ENCODE measurements at regions not wholly inside any gene's neighbourhood (a gene's known extent, or its start where the extent isn't known, plus 50 kb on each side); places are given as distances from the start of the nearest gene placed in this dataset.
A peak's percentile ranks its signal among the peaks of the same experiment; 100 is the strongest.

GRCh38 chr5:158023266-158023665 lies 164.3 kb upstream of the CLINT1 start:
- Mint-ChIP-seq H3K4me1 (peaks cover 0 to 4% (median 0%) of the 10 kb centered on the region in 4 donors), H3K4me3 (no peak overlapping the region), H3K36me3 (no peaks in the 10 kb centered on the region), H3K27ac (no peak overlapping the region), H3K9me3 (peaks cover 0 to 4% (median 0%) of the 10 kb centered on the region in 7 donors), H3K27me3 (peaks cover 12% of the 10 kb centered on the region)
- Histone ChIP-seq H3K4me1 (ENCODE audit: control insufficient read depth, insufficient read depth, low read length, poor library complexity, severe bottlenecking) (no peaks in the 10 kb centered on the region), H3K27me3 (ENCODE audit: control insufficient read depth, insufficient read depth, low read length) (peaks cover 5% of the 10 kb centered on the region), H3K36me3 (ENCODE audit: control insufficient read depth, insufficient read depth, low read length) (no peaks in the 10 kb centered on the region), H3K27ac (ENCODE audit: insufficient read depth, low read length, poor library complexity, severe bottlenecking) (no peak overlapping the region), H3K4me3 (ENCODE audit: low read depth, low read length) (no peak overlapping the region), H3K9me3 (ENCODE audit: control insufficient read depth in 2 of 2, low read length in 2 of 2) (no peaks in the 10 kb centered on the region)
- ATAC-seq (ENCODE audit: low read depth in 2 of 2), result no peak
- DNase-seq, result no peak

- ATAC-seq (ENCODE audit: low read depth in 2 of 2), result no peak
- H3K4me1 Mint-ChIP-seq, result peaks cover 0 to 4% (median 0%) of the 10 kb centered on the region in 4 donors
- no peaks in the 10 kb centered on the region for H3K36me3 ChIP-seq (ENCODE audit: control insufficient read depth, insufficient read depth, low read length)
- no peak for DNase-seq
- H3K27ac ChIP-seq (ENCODE audit: insufficient read depth, low read length, poor library complexity, severe bottlenecking), result no peak overlapping the region
- no peak overlapping the region for H3K4me3 Mint-ChIP-seq
- no peaks in the 10 kb centered on the region for H3K9me3 ChIP-seq (ENCODE audit: control insufficient read depth in 2 of 2, low read length in 2 of 2)
- peaks cover 3% of the 10 kb centered on the region for H3K27me3 ChIP-seq (ENCODE audit: control insufficient read depth, insufficient read depth, low read length)
- H3K27ac Mint-ChIP-seq, result no peak overlapping the region
- peaks cover 0 to 4% (median 0%) of the 10 kb centered on the region in 7 donors for H3K9me3 Mint-ChIP-seq
- H3K36me3 Mint-ChIP-seq, result no peaks in the 10 kb centered on the region
- H3K4me1 ChIP-seq (ENCODE audit: control insufficient read depth, insufficient read depth, low read length, poor library complexity, severe bottlenecking), result no peaks in the 10 kb centered on the region
- H3K4me3 ChIP-seq (ENCODE audit: low read depth, low read length), result no peak overlapping the region
- H3K27me3 Mint-ChIP-seq, result peaks cover 12% of the 10 kb centered on the region
These were observed 163.9 kb upstream of the CLINT1 start for GRCh38 chr5:158022837-158023236.

GRCh38 chr5:158022393-158022792 lies 163.4 kb upstream of the CLINT1 start:
- no peak for ATAC-seq (ENCODE audit: low read depth in 2 of 2)
- no peaks in the 10 kb centered on the region for H3K36me3 Mint-ChIP-seq
- DNase-seq, result no peak
- Histone ChIP-seq H3K27me3 (ENCODE audit: control insufficient read depth, insufficient read depth, low read length) (peaks cover 3% of the 10 kb centered on the region), H3K4me1 (ENCODE audit: control insufficient read depth, insufficient read depth, low read length, poor library complexity, severe bottlenecking) (no peaks in the 10 kb centered on the region), H3K27ac (ENCODE audit: insufficient read depth, low read length, poor library complexity, severe bottlenecking) (no peak overlapping the region), H3K4me3 (ENCODE audit: low read depth, low read length) (no peak overlapping the region), H3K9me3 (ENCODE audit: control insufficient read depth in 2 of 2, low read length in 2 of 2) (no peaks in the 10 kb centered on the region), H3K36me3 (ENCODE audit: control insufficient read depth, insufficient read depth, low read length) (no peaks in the 10 kb centered on the region)
- peaks cover 0 to 4% (median 0%) of the 10 kb centered on the region in 4 donors for H3K4me1 Mint-ChIP-seq
- H3K4me3 Mint-ChIP-seq, result no peak overlapping the region
- peaks cover 0 to 4% (median 0%) of the 10 kb centered on the region in 7 donors for H3K9me3 Mint-ChIP-seq
- no peak overlapping the region for H3K27ac Mint-ChIP-seq
- H3K27me3 Mint-ChIP-seq, result peaks cover 12% of the 10 kb centered on the region

- Histone ChIP-seq H3K36me3 (ENCODE audit: control insufficient read depth, insufficient read depth, low read length) (no peaks in the 10 kb centered on the region), H3K27ac (ENCODE audit: insufficient read depth, low read length, poor library complexity, severe bottlenecking) (no peak overlapping the region), H3K9me3 (ENCODE audit: control insufficient read depth in 2 of 2, low read length in 2 of 2) (no peaks in the 10 kb centered on the region), H3K4me3 (ENCODE audit: low read depth, low read length) (no peak overlapping the region), H3K27me3 (ENCODE audit: control insufficient read depth, insufficient read depth, low read length) (peaks cover 4% of the 10 kb centered on the region), H3K4me1 (ENCODE audit: control insufficient read depth, insufficient read depth, low read length, poor library complexity, severe bottlenecking) (no peaks in the 10 kb centered on the region)
- peaks cover 0 to 4% (median 0%) of the 10 kb centered on the region in 4 donors for H3K4me1 Mint-ChIP-seq
- H3K36me3 Mint-ChIP-seq, result no peaks in the 10 kb centered on the region
- peaks cover 12% of the 10 kb centered on the region for H3K27me3 Mint-ChIP-seq
- DNase-seq, result no peak
- H3K27ac Mint-ChIP-seq, result no peak overlapping the region
- no peak overlapping the region for H3K4me3 Mint-ChIP-seq
- no peak for ATAC-seq (ENCODE audit: low read depth in 2 of 2)
- H3K9me3 Mint-ChIP-seq, result peaks cover 0 to 5% (median 0%) of the 10 kb centered on the region in 7 donors
These were observed 161.8 kb upstream of the CLINT1 start for GRCh38 chr5:158020555-158021418.

GRCh38 chr5:158017469-158017868 lies 158.5 kb upstream of the CLINT1 start:
- Mint-ChIP-seq H3K9me3 (peaks cover 0 to 3% (median 0%) of the 10 kb centered on the region in 7 donors), H3K36me3 (no peaks in the 10 kb centered on the region), H3K27ac (no peak overlapping the region), H3K4me1 (no peaks in the 10 kb centered on the region), H3K4me3 (no peak overlapping the region), H3K27me3 (peaks cover 5% of the 10 kb centered on the region)
- H3K9me3 ChIP-seq (ENCODE audit: control insufficient read depth in 2 of 2, low read length in 2 of 2), result no peaks in the 10 kb centered on the region
- H3K27me3 ChIP-seq (ENCODE audit: control insufficient read depth, insufficient read depth, low read length), result peaks cover 22% of the 10 kb centered on the region
- no peak overlapping the region for H3K27ac ChIP-seq (ENCODE audit: insufficient read depth, low read length, poor library complexity, severe bottlenecking)
- ATAC-seq (ENCODE audit: low read depth in 2 of 2) (no peak), DNase-seq (no peak)
- H3K36me3 ChIP-seq (ENCODE audit: control insufficient read depth, insufficient read depth, low read length), result no peaks in the 10 kb centered on the region
- H3K4me1 ChIP-seq (ENCODE audit: control insufficient read depth, insufficient read depth, low read length, poor library complexity, severe bottlenecking), result no peaks in the 10 kb centered on the region
- no peak overlapping the region for H3K4me3 ChIP-seq (ENCODE audit: low read depth, low read length)

- Histone ChIP-seq H3K4me1 (ENCODE audit: control insufficient read depth, insufficient read depth, low read length, poor library complexity, severe bottlenecking) (no peaks in the 10 kb centered on the region), H3K36me3 (ENCODE audit: control insufficient read depth, insufficient read depth, low read length) (no peaks in the 10 kb centered on the region), H3K27ac (ENCODE audit: insufficient read depth, low read length, poor library complexity, severe bottlenecking) (no peak overlapping the region), H3K9me3 (ENCODE audit: control insufficient read depth in 2 of 2, low read length in 2 of 2) (no peaks in the 10 kb centered on the region), H3K27me3 (ENCODE audit: control insufficient read depth, insufficient read depth, low read length) (peaks cover 28% of the 10 kb centered on the region), H3K4me3 (ENCODE audit: low read depth, low read length) (no peak overlapping the region)
- no peaks in the 10 kb centered on the region for H3K4me1 Mint-ChIP-seq
- no peak overlapping the region for H3K4me3 Mint-ChIP-seq
- peak overlapping the region in 1 of 3 donors; percentile 18 for H3K27ac Mint-ChIP-seq
- H3K27me3 Mint-ChIP-seq, result peaks cover 11% of the 10 kb centered on the region
- ATAC-seq (ENCODE audit: low read depth in 2 of 2) (no peak), DNase-seq (no peak)
- H3K9me3 Mint-ChIP-seq, result peaks cover 0 to 1% (median 0%) of the 10 kb centered on the region in 7 donors
- H3K36me3 Mint-ChIP-seq, result no peaks in the 10 kb centered on the region
These were observed 155.4 kb upstream of the CLINT1 start for GRCh38 chr5:158014372-158014771.

GRCh38 chr5:158013939-158014338 lies 155.0 kb upstream of the CLINT1 start:
- Histone ChIP-seq H3K27me3 (ENCODE audit: control insufficient read depth, insufficient read depth, low read length) (peaks cover 28% of the 10 kb centered on the region), H3K27ac (ENCODE audit: insufficient read depth, low read length, poor library complexity, severe bottlenecking) (no peak overlapping the region), H3K4me3 (ENCODE audit: low read depth, low read length) (no peak overlapping the region), H3K9me3 (ENCODE audit: control insufficient read depth in 2 of 2, low read length in 2 of 2) (no peaks in the 10 kb centered on the region), H3K4me1 (ENCODE audit: control insufficient read depth, insufficient read depth, low read length, poor library complexity, severe bottlenecking) (no peaks in the 10 kb centered on the region), H3K36me3 (ENCODE audit: control insufficient read depth, insufficient read depth, low read length) (no peaks in the 10 kb centered on the region)
- no peaks in the 10 kb centered on the region for H3K36me3 Mint-ChIP-seq
- H3K4me1 Mint-ChIP-seq, result no peaks in the 10 kb centered on the region
- no peak overlapping the region for H3K27ac Mint-ChIP-seq
- H3K9me3 Mint-ChIP-seq, result peaks cover 0 to 1% (median 0%) of the 10 kb centered on the region in 7 donors
- DNase-seq, result no peak
- H3K27me3 Mint-ChIP-seq, result peaks cover 11% of the 10 kb centered on the region
- H3K4me3 Mint-ChIP-seq, result no peak overlapping the region
- ATAC-seq (ENCODE audit: low read depth in 2 of 2), result no peak

GRCh38 chr5:158013303-158013702 lies 154.4 kb upstream of the CLINT1 start:
- Histone ChIP-seq H3K9me3 (ENCODE audit: control insufficient read depth in 2 of 2, low read length in 2 of 2) (no peaks in the 10 kb centered on the region), H3K36me3 (ENCODE audit: control insufficient read depth, insufficient read depth, low read length) (no peaks in the 10 kb centered on the region), H3K27ac (ENCODE audit: insufficient read depth, low read length, poor library complexity, severe bottlenecking) (no peak overlapping the region), H3K4me3 (ENCODE audit: low read depth, low read length) (no peak overlapping the region), H3K4me1 (ENCODE audit: control insufficient read depth, insufficient read depth, low read length, poor library complexity, severe bottlenecking) (no peaks in the 10 kb centered on the region), H3K27me3 (ENCODE audit: control insufficient read depth, insufficient read depth, low read length) (peaks cover 30% of the 10 kb centered on the region)
- Mint-ChIP-seq H3K4me1 (no peaks in the 10 kb centered on the region), H3K27me3 (peaks cover 11% of the 10 kb centered on the region), H3K4me3 (no peak overlapping the region), H3K36me3 (no peaks in the 10 kb centered on the region), H3K27ac (no peak overlapping the region), H3K9me3 (peaks cover 0 to 1% (median 0%) of the 10 kb centered on the region in 7 donors)
- no peak for DNase-seq
- no peak for ATAC-seq (ENCODE audit: low read depth in 2 of 2)

Measured in CD4-positive, CD25-positive, alpha-beta regulatory T cell (primary cell).